ENCODE measurements at regions not wholly inside any gene's neighbourhood (a gene's known extent, or its start where the extent isn't known, plus 50 kb on each side); places are given as distances from the start of the nearest gene placed in this dataset.

GRCh38 chr15:95485367-95485766, 845.1 kb upstream of the NR2F2 start:
- Histone ChIP-seq H3K36me3 (replicated peaks in 1 of 2) (no peaks in the 10 kb centered on the region), H3K4me3 (no peak overlapping the region), H3K27ac (no peak overlapping the region), H3K9me3 (replicated peaks in 1 of 3) (no peaks in the 10 kb centered on the region), H3K27me3 (no peaks in the 10 kb centered on the region), H3K4me1 (replicated peaks in 1 of 2) (no peaks in the 10 kb centered on the region)
- TF ChIP-seq CTCF (IDR thresholded peaks at IDR 0.05), result no peak
- no peak for TF ChIP-seq POLR2A (IDR thresholded peaks at IDR 0.05)
- intact Hi-C loops (cut with DNase I), result no loop called here
- no peak for DNase-seq

- no peaks in the 10 kb centered on the region for H3K9me3 ChIP-seq (replicated peaks in 1 of 3)
- no peaks in the 10 kb centered on the region for H3K36me3 ChIP-seq (replicated peaks in 1 of 2)
- H3K27ac ChIP-seq, result no peak overlapping the region
- TF ChIP-seq CTCF (IDR thresholded peaks at IDR 0.05) (no peak), POLR2A (IDR thresholded peaks at IDR 0.05) (no peak)
- no peak overlapping the region for H3K4me3 ChIP-seq
- no peaks in the 10 kb centered on the region for H3K4me1 ChIP-seq (replicated peaks in 1 of 2)
- intact Hi-C loops (cut with DNase I), result no loop called here
- DNase-seq, result no peak
- WGBS, 4 donors, result 80 to 85% (median 84%) methylated on average over 5 of the region's 5 CpGs
- H3K27me3 ChIP-seq, result no peaks in the 10 kb centered on the region
These were observed 844.3 kb upstream of the NR2F2 start for GRCh38 chr15:95486224-95486623.

- Histone ChIP-seq H3K27ac (no peak overlapping the region), H3K9me3 (replicated peaks in 1 of 3) (no peaks in the 10 kb centered on the region), H3K4me3 (no peak overlapping the region), H3K27me3 (no peaks in the 10 kb centered on the region), H3K4me1 (replicated peaks in 1 of 2) (no peaks in the 10 kb centered on the region), H3K36me3 (replicated peaks in 1 of 2) (no peaks in the 10 kb centered on the region)
- intact Hi-C loops (cut with DNase I), result no loop called here
- WGBS, 4 donors, result 79 to 91% (median 85%) methylated on average over 5 of the region's 5 CpGs
- TF ChIP-seq CTCF (IDR thresholded peaks at IDR 0.05) (no peak), POLR2A (IDR thresholded peaks at IDR 0.05) (no peak)
- no peak for DNase-seq
These were observed 841.4 kb upstream of the NR2F2 start for GRCh38 chr15:95489103-95489502.

GRCh38 chr15:95492388-95493070, 838.0 kb upstream of the NR2F2 start:
- WGBS, 4 donors, result 77 to 86% (median 80%) methylated on average over 5 of the region's 5 CpGs
- Histone ChIP-seq H3K27ac (no peak overlapping the region), H3K36me3 (replicated peaks in 1 of 2) (no peaks in the 10 kb centered on the region), H3K27me3 (no peaks in the 10 kb centered on the region), H3K4me1 (replicated peaks in 1 of 2) (no peaks in the 10 kb centered on the region), H3K9me3 (replicated peaks in 1 of 3) (no peaks in the 10 kb centered on the region), H3K4me3 (no peak overlapping the region)
- intact Hi-C loops (cut with DNase I), result no loop called here
- no peak for DNase-seq
- TF ChIP-seq CTCF (IDR thresholded peaks at IDR 0.05) (no peak), POLR2A (IDR thresholded peaks at IDR 0.05) (no peak)
